ENCODE measurements at regions not wholly inside any gene's neighbourhood (a gene's known extent, or its start where the extent isn't known, plus 50 kb on each side); places are given as distances from the start of the nearest gene placed in this dataset.

- H3K4me1 ChIP-seq, result no peaks in the 10 kb centered on the region
- ATAC-seq (no peak), DNase-seq (no peak)
- intact Hi-C loops (cut with DNase I), result no loop called here
- no peaks in the 10 kb centered on the region for H3K27me3 ChIP-seq (ENCODE audit: low read depth)
- H3K27ac ChIP-seq, result no peak overlapping the region
- no peaks in the 10 kb centered on the region for H3K9me3 ChIP-seq
- no peaks in the 10 kb centered on the region for H3K36me3 ChIP-seq
- no peak overlapping the region for H3K4me3 ChIP-seq
- TF ChIP-seq CTCF (IDR thresholded peaks at IDR 0.05), result no peak
Measured at GRCh38 chr7:54847921-54848320, 88.9 kb upstream of the SEC61G start.

GRCh38 chr7:54856856-54857255 is 97.8 kb upstream of the SEC61G start:
- ATAC-seq (no peak), DNase-seq (no peak)
- no peaks in the 10 kb centered on the region for H3K36me3 ChIP-seq
- intact Hi-C loops (cut with DNase I), result no loop called here
- TF ChIP-seq CTCF (IDR thresholded peaks at IDR 0.05), result no peak
- no peaks in the 10 kb centered on the region for H3K27me3 ChIP-seq (ENCODE audit: low read depth)
- H3K4me1 ChIP-seq, result no peaks in the 10 kb centered on the region
- no peak overlapping the region for H3K4me3 ChIP-seq
- H3K27ac ChIP-seq, result no peak overlapping the region
- no peaks in the 10 kb centered on the region for H3K9me3 ChIP-seq

GRCh38 chr7:54857294-54857693 is 98.3 kb upstream of the SEC61G start:
- TF ChIP-seq CTCF (IDR thresholded peaks at IDR 0.05), result no peak
- intact Hi-C loops (cut with DNase I), result no loop called here

GRCh38 chr7:54858008-54858692 is 99.1 kb upstream of the SEC61G start:
- H3K36me3 ChIP-seq, result no peaks in the 10 kb centered on the region
- H3K4me3 ChIP-seq, result no peak overlapping the region
- TF ChIP-seq CTCF (IDR thresholded peaks at IDR 0.05), result no peak
- intact Hi-C loops (cut with DNase I), result no loop called here
- H3K9me3 ChIP-seq, result no peaks in the 10 kb centered on the region
- DNase-seq, result no peak
- peak in 1 of 2 donors; percentile 65 for ATAC-seq
- H3K27me3 ChIP-seq (ENCODE audit: low read depth), result no peaks in the 10 kb centered on the region
- no peak overlapping the region for H3K27ac ChIP-seq
- no peaks in the 10 kb centered on the region for H3K4me1 ChIP-seq

More at GRCh38 chr7:54857294-54857693, 98.3 kb upstream of the SEC61G start:
- DNase-seq (no peak), ATAC-seq (no peak)
- H3K4me3 ChIP-seq, result no peak overlapping the region
- no peaks in the 10 kb centered on the region for H3K4me1 ChIP-seq
- H3K27ac ChIP-seq, result no peak overlapping the region
- H3K9me3 ChIP-seq, result no peaks in the 10 kb centered on the region
- H3K36me3 ChIP-seq, result no peaks in the 10 kb centered on the region
- no peaks in the 10 kb centered on the region for H3K27me3 ChIP-seq (ENCODE audit: low read depth)

GRCh38 chr7:54859066-54859465 is 100.1 kb upstream of the SEC61G start:
- no peak for TF ChIP-seq CTCF (IDR thresholded peaks at IDR 0.05)
- H3K36me3 ChIP-seq, result no peaks in the 10 kb centered on the region
- intact Hi-C loops (cut with DNase I), result no loop called here
- H3K4me1 ChIP-seq, result no peaks in the 10 kb centered on the region
- ATAC-seq, result no peak
- no peaks in the 10 kb centered on the region for H3K27me3 ChIP-seq (ENCODE audit: low read depth)
- DNase-seq, result no peak
- H3K4me3 ChIP-seq, result no peak overlapping the region
- no peaks in the 10 kb centered on the region for H3K9me3 ChIP-seq
- H3K27ac ChIP-seq, result no peak overlapping the region

Measured in lower lobe of right lung (tissue), 2 donors.